ENCODE measurements at regions not wholly inside any gene's neighbourhood (a gene's known extent, or its start where the extent isn't known, plus 50 kb on each side); places are given as distances from the start of the nearest gene placed in this dataset.
"Not testable (repeated sequence)": the region's sequence is repeated elsewhere in the genome, so short reads cannot be mapped to it uniquely, and the experiment has no call there.

GRCh38 chr2:131672471-131673399 is 145.0 kb downstream of the CCDC74A start:
- peak; percentile 67 to 77 for DNase-seq

GRCh38 chr2:131673400-131674173 is 145.9 kb downstream of the CCDC74A start:
- peak; percentile 72 to 82 for DNase-seq

- DNase-seq = no peak
These were observed 146.5 kb downstream of the CCDC74A start for GRCh38 chr2:131674174-131674507.

- not testable (repeated sequence) for DNase-seq
These were observed 154.0 kb downstream of the CCDC74A start for GRCh38 chr2:131681611-131682121.

- DNase-seq = peak; percentile 81 to 87
These were observed 154.6 kb downstream of the CCDC74A start for GRCh38 chr2:131682122-131682944.

GRCh38 chr2:131682945-131683330 is 155.2 kb downstream of the CCDC74A start:
- DNase-seq = peak; percentile 41 to 48

- DNase-seq = not testable (repeated sequence)
These were observed 157.1 kb downstream of the CCDC74A start for GRCh38 chr2:131684631-131685316.

- not testable (repeated sequence) for DNase-seq
These were observed 158.6 kb downstream of the CCDC74A start for GRCh38 chr2:131686164-131686893.

GRCh38 chr2:131686894-131687238 is 159.2 kb downstream of the CCDC74A start:
- DNase-seq = not testable (repeated sequence)

- not testable (repeated sequence) for DNase-seq
These were observed 161.4 kb downstream of the CCDC74A start for GRCh38 chr2:131689066-131689465.

GRCh38 chr2:131711268-131711667 is 183.6 kb downstream of the CCDC74A start:
- DNase-seq = not testable (repeated sequence)

- not testable (repeated sequence) for DNase-seq
These were observed 190.2 kb downstream of the CCDC74A start for GRCh38 chr2:131717907-131718306.

GRCh38 chr2:131721163-131721562 is 193.5 kb downstream of the CCDC74A start:
- DNase-seq = not testable (repeated sequence)

GRCh38 chr2:131722256-131722655 is 194.6 kb downstream of the CCDC74A start:
- not testable (repeated sequence) for DNase-seq

- DNase-seq = no peak
These were observed 196.3 kb downstream of the CCDC74A start for GRCh38 chr2:131724019-131724418.

GRCh38 chr2:131728451-131728850 is 200.8 kb downstream of the CCDC74A start:
- not testable (repeated sequence) for DNase-seq

- DNase-seq = not testable (repeated sequence)
These were observed 205.8 kb downstream of the CCDC74A start for GRCh38 chr2:131733530-131733929.

GRCh38 chr2:131736406-131736805 is 208.7 kb downstream of the CCDC74A start:
- DNase-seq = not testable (repeated sequence)

- not testable (repeated sequence) for DNase-seq
These were observed 210.8 kb downstream of the CCDC74A start for GRCh38 chr2:131738533-131738932.

- not testable (repeated sequence) for DNase-seq
These were observed 211.3 kb downstream of the CCDC74A start for GRCh38 chr2:131738996-131739434.
